HCT116 (cell line): ENCODE measurements at regions not wholly inside any gene's neighbourhood (a gene's known extent, or its start where the extent isn't known, plus 50 kb on each side); places are given as distances from the start of the nearest gene placed in this dataset.
"Not testable (repeated sequence)": the region's sequence is repeated elsewhere in the genome, so short reads cannot be mapped to it uniquely, and the experiment has no call there.

Experiments
- ATAC-seq: fragments of 200-7000 bp; cut with Tn5 transposase; 2 replicates; pipeline ENCODE4 v1.9.1; 2020; ENCODE audit warnings: mild to moderate bottlenecking, moderate library complexity
- BruUV-seq: library from RNA; stranded (reverse); fragments of 400-500 nt; replicated peaks from 2 replicates; lab custom pipeline; 2021; lab: Mats Ljungman, UMichigan
- CTCF ChIA-PET: fragments of 300-600 bp; sonication (Branson Sonifier 250); formaldehyde crosslinking; loops from one replicate; lab custom pipeline; 2021; ENCODE audit warnings: antibody characterized with exemption; lab: Charles Lee
- POLR2A ChIA-PET: fragments of 300-600, 350-600 bp; sonication (Branson Sonifier 250); formaldehyde crosslinking; loops from one replicate; lab custom pipeline; 2021; ENCODE audit warnings: antibody characterized with exemption; lab: Charles Lee
- RAD21 ChIA-PET, 2 experiments: fragments of 300-600 bp; sonication (Branson Sonifier 250); formaldehyde crosslinking; loops; one replicate each; lab custom pipeline; 2023; ENCODE audit warnings: low total read pairs in 2 of 2; ENCODE audit not compliant: uncharacterized antibody in 2 of 2, unreplicated experiment in 2 of 2, low non-redundant PET in 1 of 2; lab: Charles Lee
- DNase-seq: peaks from one replicate; pipeline ENCODE4 v3.0.0-alpha.2; 2010; ENCODE audit warnings: low read depth, low spot score
- H2AFZ ChIP-seq: fragments of 200-600 bp; shearing (Covaris generic), sonication (generic); 2 replicates; pipeline ENCODE4 v1.6.1; 2017; ENCODE audit warnings: low read depth, mixed run types, mixed read lengths, antibody characterized with exemption, low read length; ENCODE audit not compliant: poor library complexity, severe bottlenecking
- H3K27ac ChIP-seq: 2 replicates; pipeline ENCODE4 v1.5.1; 2012; ENCODE audit warnings: low read depth, low read length
- H3K27me3 ChIP-seq: fragments of 200-600 bp; sonication (generic); 2 replicates; pipeline ENCODE4 v1.6.1; 2016; ENCODE audit warnings: mixed run types, low read length, mixed read lengths; ENCODE audit not compliant: insufficient read depth
- H3K36me3 ChIP-seq, 2 experiments: fragments of 200-500 bp in 1 of 2; fragments of 200-600 bp in 1 of 2; sonication (Bioruptor generic) in 1 of 2; sonication (generic) in 1 of 2; 2 replicates each; pipeline versions ENCODE4 v1.5.1 to v1.6.1; 2014 to 2016; ENCODE audit warnings: low read length in 2 of 2, inconsistent platforms in 1 of 2, mixed read lengths in 1 of 2, mixed run types in 1 of 2; ENCODE audit not compliant: insufficient read depth in 2 of 2, control insufficient read depth in 1 of 2
- H3K4me1 ChIP-seq, 2 experiments: fragments of 200-600 bp in 1 of 2; sonication (generic) in 1 of 2; 2 replicates each; pipeline versions ENCODE4 v1.5.1 to v1.6.1; 2012 to 2017; ENCODE audit warnings: low read length in 2 of 2, inconsistent platforms in 1 of 2, mild to moderate bottlenecking in 1 of 2, mixed read lengths in 1 of 2, mixed run types in 1 of 2, moderate library complexity in 1 of 2; ENCODE audit not compliant: insufficient read depth in 2 of 2, control insufficient read depth in 1 of 2
- H3K4me2 ChIP-seq: fragments of 200-600 bp; sonication (generic); 2 replicates; pipeline ENCODE4 v1.6.1; 2017; ENCODE audit warnings: mixed run types, low read length, mixed read lengths
- H3K4me3 ChIP-seq, 2 experiments: fragments of 200-600 bp in 1 of 2; sonication (generic) in 1 of 2; replicated peaks in 1 of 2; 2 replicates each; pipeline ENCODE4 v1.5.1; 2011 to 2016; ENCODE audit warnings: low read length in 2 of 2, control low read depth in 1 of 2, low read depth in 1 of 2, mild to moderate bottlenecking in 1 of 2, mixed read lengths in 1 of 2, mixed run types in 1 of 2
- H3K79me2 ChIP-seq: fragments of 200-600 bp; sonication (generic); 2 replicates; pipeline ENCODE4 v1.6.1; 2017; ENCODE audit warnings: mild to moderate bottlenecking, mixed run types, low read length, moderate library complexity, mixed read lengths; ENCODE audit not compliant: insufficient read depth
- H3K9ac ChIP-seq: fragments of 200-600 bp; sonication (generic); 2 replicates; pipeline ENCODE4 v1.6.1; 2016; ENCODE audit warnings: low read length, mixed read lengths
- H3K9me2 ChIP-seq: fragments of 200-600 bp; sonication (generic), shearing (Covaris generic); 2 replicates; pipeline ENCODE4 v1.6.1; 2017; ENCODE audit warnings: mixed run types, mild to moderate bottlenecking, moderate library complexity; ENCODE audit not compliant: insufficient read depth
- H3K9me3 ChIP-seq, 2 experiments: fragments of 200-500 bp in 1 of 2; fragments of 200-600 bp in 1 of 2; sonication (Bioruptor generic) in 1 of 2; sonication (generic) in 1 of 2; 2 replicates each; pipeline ENCODE4 v1.6.1; 2014 to 2017; ENCODE audit warnings: low read length in 2 of 2, mixed read lengths in 2 of 2, inconsistent platforms in 1 of 2, low read depth in 1 of 2, mild to moderate bottlenecking in 1 of 2, mixed run types in 1 of 2, moderate library complexity in 1 of 2; ENCODE audit not compliant: control insufficient read depth in 1 of 2, insufficient read depth in 1 of 2
- H4K20me1 ChIP-seq: fragments of 200-600 bp; sonication (generic), shearing (Covaris generic); 2 replicates; pipeline ENCODE4 v1.6.1; 2017; ENCODE audit warnings: mixed run types, mild to moderate bottlenecking, moderate library complexity; ENCODE audit not compliant: insufficient read depth
- EGR1 ChIP-seq: IDR thresholded peaks from 2 replicates; pipeline ENCODE4 v1.6.1; 2012; ENCODE audit warnings: low read depth
- POLR2AphosphoS5 ChIP-seq: IDR thresholded peaks from 2 replicates; pipeline ENCODE4 v1.6.1; 2011; ENCODE audit warnings: mild to moderate bottlenecking, low read depth, low read length, moderate library complexity
- SIN3A ChIP-seq: IDR thresholded peaks from 2 replicates; pipeline ENCODE4 v1.6.1; 2012; ENCODE audit warnings: low read depth
- YY1 ChIP-seq: IDR thresholded peaks from 2 replicates; pipeline ENCODE4 v1.6.1; 2011; ENCODE audit warnings: low read length, low read depth, moderate library complexity, mild to moderate bottlenecking; ENCODE audit not compliant: insufficient replicate concordance; ENCODE audit errors: extremely low read depth
- intact Hi-C: fragments of 100-400 bp; cut with micrococcal nuclease; formaldehyde crosslinking; loops from 2 replicates; pipeline ENCODE4 v1.10.0; 2022

DNA sequence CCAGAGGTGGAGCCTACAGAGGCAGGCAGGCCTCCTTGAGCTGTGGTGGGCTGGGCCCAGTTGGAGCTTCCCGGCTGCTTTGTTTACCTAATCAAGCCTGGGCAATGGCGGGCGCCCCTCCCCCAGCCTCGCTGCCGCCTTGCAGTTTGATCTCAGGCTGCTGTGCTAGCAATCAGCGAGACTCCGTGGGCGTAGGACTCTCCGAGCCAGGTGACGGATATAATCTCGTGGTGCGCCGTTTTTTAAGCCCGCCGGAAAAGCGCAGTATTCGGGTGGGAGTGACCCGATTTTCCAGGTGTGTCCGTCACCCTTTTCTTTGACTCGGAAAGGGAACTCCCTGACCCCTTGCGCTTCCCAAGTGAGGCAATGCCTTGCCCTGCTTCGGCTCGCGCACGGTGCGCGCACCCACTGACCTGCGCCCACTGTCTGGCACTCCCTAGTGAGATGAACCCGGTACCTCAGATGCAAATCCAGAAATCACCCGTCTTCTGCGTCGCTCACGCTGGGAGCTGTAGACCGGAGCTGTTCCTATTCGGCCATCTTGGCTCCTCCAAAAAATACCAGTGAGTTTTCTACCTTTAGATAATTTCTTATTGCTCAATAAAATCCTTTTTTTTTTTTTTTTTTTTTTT is 118.5 kb upstream of the TBC1D5 start:
- peak overlapping the region; percentile 64 for H3K9ac ChIP-seq
- H3K79me2 ChIP-seq, result peaks cover 16% of the 10 kb centered on the region
- peak overlapping the region; percentile 58 to 64 for H3K4me3 ChIP-seq
- H2AFZ ChIP-seq, DNase-seq, CTCF ChIA-PET, H4K20me1 ChIP-seq, H3K27me3 ChIP-seq, POLR2A ChIA-PET, H3K9me2 ChIP-seq, BruUV-seq, H3K36me3 ChIP-seq, ATAC-seq, H3K9me3 ChIP-seq, intact Hi-C loops: not testable (repeated sequence)
- peak overlapping the region; percentile 54; the same call in 1 of the 2 replicates for H3K27ac ChIP-seq
- H3K4me1 ChIP-seq, result peaks cover 3 to 11% of the 10 kb centered on the region in 2 experiments; a peak in 3 of 4 replicates
- H3K4me2 ChIP-seq, result peak overlapping the region; percentile 77
- TF ChIP-seq YY1, result peak; percentile 37
- 0 out of 2 replicates have a peak, but pooled peaks have one; percentile 27 for TF ChIP-seq EGR1
- RAD21 ChIA-PET, result interaction anchor here in 1 of 2 experiments (0.6 kb wide), 1 partner anchor 316 kb away, joined by 3 read pairs; no protein-coding TSS in a partner anchor

DNA sequence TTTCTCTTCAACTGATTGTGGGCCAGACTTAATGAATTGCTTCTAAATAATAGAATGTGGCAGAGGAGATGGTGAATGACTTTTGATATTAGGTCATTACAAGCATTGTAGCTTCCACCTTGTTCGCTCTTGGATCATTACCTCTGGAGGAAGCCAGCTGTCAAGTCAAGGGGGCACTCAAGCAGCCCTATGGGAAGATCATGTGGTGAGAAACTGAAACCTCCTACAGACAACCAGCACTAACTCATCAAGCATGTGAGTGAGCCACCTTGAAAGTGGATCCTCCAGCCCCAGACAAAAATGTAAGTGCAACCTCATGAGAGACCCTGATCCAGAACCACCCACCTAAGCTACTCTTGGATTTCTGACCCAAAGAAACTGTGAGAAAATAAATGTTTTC is 109.8 kb upstream of the TBC1D5 start:
- no peak overlapping the region for H2AFZ ChIP-seq
- CTCF ChIA-PET, result no interaction called here
- H3K4me1 ChIP-seq, result no peaks in the 10 kb centered on the region
- ATAC-seq (no peak), DNase-seq (no peak)
- intact Hi-C loops, result no loop called here
- no peak overlapping the region for H3K27ac ChIP-seq
- H3K79me2 ChIP-seq, result no peaks in the 10 kb centered on the region
- no peaks in the 10 kb centered on the region for H3K27me3 ChIP-seq
- BruUV-seq, result no TSS peak
- no peaks in the 10 kb centered on the region for H3K36me3 ChIP-seq
- RAD21 ChIA-PET, result no interaction called here
- no peak for TF ChIP-seq SIN3A
- no peak for TF ChIP-seq POLR2AphosphoS5
- POLR2A ChIA-PET, result no interaction called here
- no peak overlapping the region for H3K4me2 ChIP-seq
- no peaks in the 10 kb centered on the region for H4K20me1 ChIP-seq
- H3K4me3 ChIP-seq, result no peak overlapping the region
- H3K9ac ChIP-seq, result no peak overlapping the region
- no peaks in the 10 kb centered on the region for H3K9me3 ChIP-seq
- H3K9me2 ChIP-seq, result no peaks in the 10 kb centered on the region
